ENCODE measurements at regions not wholly inside any gene's neighbourhood (a gene's known extent, or its start where the extent isn't known, plus 50 kb on each side); places are given as distances from the start of the nearest gene placed in this dataset.

DNA sequence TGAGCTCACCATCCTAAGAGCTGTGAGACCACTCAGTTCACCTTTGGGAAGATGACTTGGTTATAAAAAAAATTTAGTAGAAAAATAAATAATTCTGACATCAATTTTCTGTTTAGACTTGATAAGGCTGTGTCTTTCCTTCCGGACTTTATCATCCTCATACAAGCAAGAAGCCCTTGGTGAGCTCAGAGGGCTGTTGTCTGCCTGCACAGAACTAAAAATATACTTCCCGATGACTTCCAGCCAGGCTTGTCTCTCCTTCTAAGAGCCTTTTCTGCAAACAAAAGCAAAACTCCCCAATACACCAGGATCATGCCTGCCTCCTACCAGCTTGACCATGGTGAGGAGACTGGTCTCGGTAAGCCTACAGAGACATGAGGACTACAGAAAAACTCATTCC, 58.3 kb upstream of the PHOX2B start:
- WGBS (ENCODE audit: extremely low coverage, insufficient coverage, insufficient read length): no CpG with 5 or more reads among the region's 3 CpGs
- Histone ChIP-seq H3K18ac (ENCODE audit: low read length) (no peak overlapping the region), H3K36me3 (ENCODE audit: control insufficient read depth in 1 of 2, insufficient read depth in 2 of 2, low read length in 2 of 2) (no peaks in the 10 kb centered on the region)

DNA sequence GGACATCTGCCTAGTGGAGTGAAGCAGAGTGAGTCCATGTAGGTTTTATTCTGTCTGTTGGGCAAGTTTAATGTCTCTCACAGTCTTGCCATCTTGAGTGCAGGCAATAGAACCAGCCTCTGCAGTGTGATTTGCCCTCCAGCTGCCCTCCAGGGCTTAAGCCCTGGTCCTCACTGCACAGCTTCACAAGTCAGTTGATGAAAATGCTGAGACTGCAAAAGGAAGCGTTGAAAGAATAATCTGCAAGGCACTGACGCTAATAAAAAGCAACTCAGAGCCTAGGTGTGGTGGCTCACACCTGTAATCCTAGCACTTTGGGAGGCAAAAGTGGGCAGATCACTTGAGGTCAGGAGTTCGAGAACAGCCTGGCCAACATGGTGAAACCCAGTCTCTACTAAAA, 54.1 kb upstream of the PHOX2B start:
- no peak for DNase-seq
- no peak overlapping the region for H3K14ac ChIP-seq (ENCODE audit: low read length)
- no peaks in the 10 kb centered on the region for H3K79me2 ChIP-seq (ENCODE audit: control insufficient read depth, insufficient read depth, low read length, poor library complexity)
- no peaks in the 10 kb centered on the region for H3K36me3 ChIP-seq (ENCODE audit: control insufficient read depth in 1 of 2, insufficient read depth in 2 of 2, low read length in 2 of 2)
- no peak overlapping the region for H2AFZ ChIP-seq (ENCODE audit: insufficient read depth, low read length, poor library complexity)
- H3K4me3 ChIP-seq (ENCODE audit: low read depth, low read length): no peak overlapping the region
- H2AK5ac ChIP-seq (ENCODE audit: low read length): no peak overlapping the region
- no peaks in the 10 kb centered on the region for H3K4me1 ChIP-seq (ENCODE audit: control insufficient read depth in 1 of 2, insufficient read depth in 2 of 2, low read length in 2 of 2)
- H4K12ac ChIP-seq (ENCODE audit: low read depth, low read length): no peak overlapping the region
- H2BK12ac ChIP-seq (ENCODE audit: low read length): no peak overlapping the region
- WGBS (ENCODE audit: extremely low coverage, insufficient coverage, insufficient read length): no CpG with 5 or more reads among the region's 3 CpGs
- no peak overlapping the region for H2BK5ac ChIP-seq (ENCODE audit: low read depth, low read length, poor library complexity)
- H4K8ac ChIP-seq (ENCODE audit: low read depth, low read length): no peak overlapping the region
- no peak overlapping the region for H3K27ac ChIP-seq (ENCODE audit: low read depth, low read length)
- H2BK120ac ChIP-seq (ENCODE audit: insufficient read depth, low read length, poor library complexity): no peak overlapping the region
- H3K18ac ChIP-seq (ENCODE audit: low read length): no peak overlapping the region
- H3K9me3 ChIP-seq (ENCODE audit: insufficient read depth, low read depth, low read length): no peaks in the 10 kb centered on the region
- no peak overlapping the region for H4K91ac ChIP-seq (ENCODE audit: low read depth, low read length)
- no peak overlapping the region for H3K23ac ChIP-seq (ENCODE audit: low read length)
- H3K4me2 ChIP-seq (ENCODE audit: low read length): no peak overlapping the region
- H3K27me3 ChIP-seq (ENCODE audit: insufficient read depth, low read length): no peaks in the 10 kb centered on the region
- H3K4ac ChIP-seq (ENCODE audit: low read depth, low read length): no peak overlapping the region
- no peak overlapping the region for H3K9ac ChIP-seq (ENCODE audit: low read length)
- H3K79me1 ChIP-seq (ENCODE audit: low read length): no peaks in the 10 kb centered on the region

More for the DNA sequence above, 58.3 kb upstream of the PHOX2B start:
- no peak overlapping the region for H4K91ac ChIP-seq (ENCODE audit: low read depth, low read length)
- no peak overlapping the region for H4K8ac ChIP-seq (ENCODE audit: low read depth, low read length)
- no peak overlapping the region for H3K27ac ChIP-seq (ENCODE audit: low read depth, low read length)
- H3K4me3 ChIP-seq (ENCODE audit: low read depth, low read length): no peak overlapping the region
- H3K9ac ChIP-seq (ENCODE audit: low read length): no peak overlapping the region
- H2BK12ac ChIP-seq (ENCODE audit: low read length): no peak overlapping the region
- no peak overlapping the region for H3K23ac ChIP-seq (ENCODE audit: low read length)
- H2BK5ac ChIP-seq (ENCODE audit: low read depth, low read length, poor library complexity): no peak overlapping the region
- no peak for DNase-seq
- H2BK120ac ChIP-seq (ENCODE audit: insufficient read depth, low read length, poor library complexity): no peak overlapping the region
- H2AK5ac ChIP-seq (ENCODE audit: low read length): no peak overlapping the region
- H2AFZ ChIP-seq (ENCODE audit: insufficient read depth, low read length, poor library complexity): no peak overlapping the region
- H3K79me2 ChIP-seq (ENCODE audit: control insufficient read depth, insufficient read depth, low read length, poor library complexity): no peaks in the 10 kb centered on the region
- no peak overlapping the region for H3K4ac ChIP-seq (ENCODE audit: low read depth, low read length)
- no peak overlapping the region for H4K12ac ChIP-seq (ENCODE audit: low read depth, low read length)
- no peaks in the 10 kb centered on the region for H3K9me3 ChIP-seq (ENCODE audit: insufficient read depth, low read depth, low read length)
- no peaks in the 10 kb centered on the region for H3K27me3 ChIP-seq (ENCODE audit: insufficient read depth, low read length)
- H3K4me2 ChIP-seq (ENCODE audit: low read length): no peak overlapping the region
- H3K14ac ChIP-seq (ENCODE audit: low read length): no peak overlapping the region
- H3K79me1 ChIP-seq (ENCODE audit: low read length): no peaks in the 10 kb centered on the region
- no peaks in the 10 kb centered on the region for H3K4me1 ChIP-seq (ENCODE audit: control insufficient read depth in 1 of 2, insufficient read depth in 2 of 2, low read length in 2 of 2)

DNA sequence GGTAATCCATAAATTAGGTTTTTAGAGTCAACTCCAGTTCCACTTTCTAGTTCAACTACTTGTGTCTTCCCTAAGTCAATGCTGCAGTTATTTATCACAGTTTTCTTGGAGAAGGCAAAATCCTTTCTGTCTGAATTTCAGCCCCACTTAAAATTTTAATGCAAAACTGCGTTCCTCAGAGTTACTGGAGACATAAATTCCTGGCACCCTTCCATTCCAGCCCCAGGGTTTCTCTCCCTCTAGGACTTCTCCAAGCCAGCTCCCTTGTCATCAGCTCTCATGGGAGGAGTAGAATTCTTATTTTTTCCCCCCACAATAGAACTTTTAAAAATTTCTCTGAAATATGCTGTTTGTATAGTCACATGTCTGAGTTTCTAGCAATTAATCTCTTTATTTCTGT, 50.6 kb upstream of the PHOX2B start:
- no peak overlapping the region for H2AK5ac ChIP-seq (ENCODE audit: low read length)
- H3K18ac ChIP-seq (ENCODE audit: low read length): no peak overlapping the region
- H3K36me3 ChIP-seq (ENCODE audit: control insufficient read depth in 1 of 2, insufficient read depth in 2 of 2, low read length in 2 of 2): no peaks in the 10 kb centered on the region
- H3K27ac ChIP-seq (ENCODE audit: low read depth, low read length): no peak overlapping the region
- no CpG with 5 or more reads among the region's 1 CpG for WGBS (ENCODE audit: extremely low coverage, insufficient coverage, insufficient read length)
- no peaks in the 10 kb centered on the region for H3K79me2 ChIP-seq (ENCODE audit: control insufficient read depth, insufficient read depth, low read length, poor library complexity)
- H4K8ac ChIP-seq (ENCODE audit: low read depth, low read length): no peak overlapping the region
- no peak overlapping the region for H2BK12ac ChIP-seq (ENCODE audit: low read length)
- H3K4me1 ChIP-seq (ENCODE audit: control insufficient read depth in 1 of 2, insufficient read depth in 2 of 2, low read length in 2 of 2): peaks cover 4 to 7% of the 10 kb centered on the region in 2 experiments
- no peak overlapping the region for H2BK5ac ChIP-seq (ENCODE audit: low read depth, low read length, poor library complexity)
- H2BK120ac ChIP-seq (ENCODE audit: insufficient read depth, low read length, poor library complexity): no peak overlapping the region
- H4K12ac ChIP-seq (ENCODE audit: low read depth, low read length): no peak overlapping the region
- H3K4ac ChIP-seq (ENCODE audit: low read depth, low read length): no peak overlapping the region
- H3K79me1 ChIP-seq (ENCODE audit: low read length): no peaks in the 10 kb centered on the region
- no peak overlapping the region for H2AFZ ChIP-seq (ENCODE audit: insufficient read depth, low read length, poor library complexity)
- no peak for DNase-seq
- H4K91ac ChIP-seq (ENCODE audit: low read depth, low read length): no peak overlapping the region
- H3K9ac ChIP-seq (ENCODE audit: low read length): no peak overlapping the region
- no peak overlapping the region for H3K4me2 ChIP-seq (ENCODE audit: low read length)
- no peak overlapping the region for H3K14ac ChIP-seq (ENCODE audit: low read length)
- no peaks in the 10 kb centered on the region for H3K9me3 ChIP-seq (ENCODE audit: insufficient read depth, low read depth, low read length)
- H3K4me3 ChIP-seq (ENCODE audit: low read depth, low read length): no peak overlapping the region
- no peaks in the 10 kb centered on the region for H3K27me3 ChIP-seq (ENCODE audit: insufficient read depth, low read length)
- H3K23ac ChIP-seq (ENCODE audit: low read length): no peak overlapping the region
